Fibroblast of lung (primary cell): ENCODE measurements at regions not wholly inside any gene's neighbourhood (a gene's known extent, or its start where the extent isn't known, plus 50 kb on each side); places are given as distances from the start of the nearest gene placed in this dataset.
A peak's percentile ranks its signal among the peaks of the same experiment; 100 is the strongest.

ENCODE experiments used
- DNase-seq, 2 donors: peaks; one replicate each; pipeline versions ENCODE4 v3.0.0 to v3.0.0-alpha.2; 2010; ENCODE audit warnings: low read depth in 2 of 2
- H2AFZ ChIP-seq: 2 replicates; pipeline ENCODE4 v1.5.1; 2012; ENCODE audit warnings: low read length, control low read depth, inconsistent platforms
- H3K27ac ChIP-seq: 2 replicates; pipeline ENCODE4 v1.5.1; 2011; ENCODE audit warnings: low read length, control low read depth; ENCODE audit not compliant: insufficient read depth
- H3K27me3 ChIP-seq: 2 replicates; pipeline ENCODE4 v1.5.1; 2011; ENCODE audit warnings: mild to moderate bottlenecking, low read length; ENCODE audit not compliant: control insufficient read depth, insufficient read depth
- H3K36me3 ChIP-seq: 2 replicates; pipeline ENCODE4 v1.5.1; 2011; ENCODE audit warnings: low read length; ENCODE audit not compliant: control insufficient read depth, insufficient read depth
- H3K4me1 ChIP-seq: 2 replicates; pipeline ENCODE4 v1.5.1; 2011; ENCODE audit warnings: low read length; ENCODE audit not compliant: control insufficient read depth, insufficient read depth; ENCODE audit errors: extremely low read depth
- H3K4me2 ChIP-seq: 2 replicates; pipeline ENCODE4 v1.5.1; 2011; ENCODE audit warnings: low read length, control low read depth; ENCODE audit not compliant: insufficient read depth; ENCODE audit errors: extremely low read depth
- H3K4me3 ChIP-seq, 4 experiments: fragments of 200-600 bp in 1 of 4; sonication (generic) in 1 of 4; replicated peaks in 1 of 4; 2 replicates each; pipeline ENCODE4 v1.5.1; 2011 to 2016; ENCODE audit warnings: low read length in 4 of 4, low read depth in 3 of 4, mild to moderate bottlenecking in 3 of 4, control low read depth in 2 of 4, inconsistent platforms in 1 of 4, mixed read lengths in 1 of 4; ENCODE audit not compliant: insufficient read depth in 1 of 4; ENCODE audit errors: control extremely low read depth in 1 of 4
- H3K79me2 ChIP-seq: 2 replicates; pipeline ENCODE4 v1.5.1; 2012; ENCODE audit warnings: mild to moderate bottlenecking, low read length, inconsistent platforms; ENCODE audit not compliant: control insufficient read depth, insufficient read depth
- H3K9ac ChIP-seq: 2 replicates; pipeline ENCODE4 v1.5.1; 2011; ENCODE audit warnings: mild to moderate bottlenecking, low read length, control low read depth; ENCODE audit not compliant: insufficient read depth
- H3K9me3 ChIP-seq: 2 replicates; pipeline ENCODE4 v1.5.1; 2012; ENCODE audit warnings: low read depth, low read length; ENCODE audit not compliant: control insufficient read depth, insufficient read depth
- H4K20me1 ChIP-seq: 2 replicates; pipeline ENCODE4 v1.5.1; 2011; ENCODE audit warnings: low read length; ENCODE audit not compliant: control insufficient read depth, insufficient read depth; ENCODE audit errors: extremely low read depth
- EZH2 ChIP-seq: IDR thresholded peaks from 2 replicates; pipeline ENCODE4 v1.5.1; 2012; ENCODE audit warnings: low read length, control low read depth, mild to moderate bottlenecking; ENCODE audit errors: missing control alignments
- TF ChIP-seq, protein P1 (sequence below), 2 donors: IDR thresholded peaks in 1 of 2; conservative IDR thresholded peaks in 1 of 2; 1 replicate in 1 of 2; 2 replicates in 1 of 2; pipeline ENCODE4 v1.5.1; 2011 to 2012; ENCODE audit warnings: low read length in 2 of 2, control low read depth in 1 of 2, inconsistent platforms in 1 of 2, low read depth in 1 of 2, mild to moderate bottlenecking in 1 of 2

DNA sequence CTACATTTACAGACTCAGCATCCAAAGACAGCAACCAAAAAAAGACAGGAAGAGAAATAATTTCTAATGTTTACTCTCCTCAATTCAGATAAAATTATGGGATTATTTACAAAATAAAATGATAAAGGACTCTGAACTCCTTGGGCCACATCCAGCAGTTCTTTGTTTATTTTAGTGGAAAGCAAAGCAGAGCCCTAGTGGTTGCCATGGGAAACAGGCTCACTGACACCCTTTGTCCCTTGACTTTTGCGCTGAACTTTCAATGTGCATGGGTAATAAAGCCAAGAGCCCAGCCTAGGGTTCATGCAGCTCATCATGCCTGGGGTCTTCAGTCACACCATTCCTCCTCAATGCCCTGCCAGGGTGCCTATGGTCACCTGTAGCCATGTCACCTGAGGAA, 442.6 kb upstream of the IGFBP3 start:
- Histone ChIP-seq H3K4me1 (no peaks in the 10 kb centered on the region), H3K9ac (no peak overlapping the region), H3K36me3 (no peaks in the 10 kb centered on the region), H4K20me1 (no peaks in the 10 kb centered on the region), H3K27me3 (no peaks in the 10 kb centered on the region), H3K4me2 (no peak overlapping the region), H2AFZ (no peak overlapping the region), H3K4me3 (no peak overlapping the region), H3K9me3 (no peaks in the 10 kb centered on the region), H3K27ac (no peak overlapping the region), H3K79me2 (no peaks in the 10 kb centered on the region)
- TF ChIP-seq, protein P1, sequence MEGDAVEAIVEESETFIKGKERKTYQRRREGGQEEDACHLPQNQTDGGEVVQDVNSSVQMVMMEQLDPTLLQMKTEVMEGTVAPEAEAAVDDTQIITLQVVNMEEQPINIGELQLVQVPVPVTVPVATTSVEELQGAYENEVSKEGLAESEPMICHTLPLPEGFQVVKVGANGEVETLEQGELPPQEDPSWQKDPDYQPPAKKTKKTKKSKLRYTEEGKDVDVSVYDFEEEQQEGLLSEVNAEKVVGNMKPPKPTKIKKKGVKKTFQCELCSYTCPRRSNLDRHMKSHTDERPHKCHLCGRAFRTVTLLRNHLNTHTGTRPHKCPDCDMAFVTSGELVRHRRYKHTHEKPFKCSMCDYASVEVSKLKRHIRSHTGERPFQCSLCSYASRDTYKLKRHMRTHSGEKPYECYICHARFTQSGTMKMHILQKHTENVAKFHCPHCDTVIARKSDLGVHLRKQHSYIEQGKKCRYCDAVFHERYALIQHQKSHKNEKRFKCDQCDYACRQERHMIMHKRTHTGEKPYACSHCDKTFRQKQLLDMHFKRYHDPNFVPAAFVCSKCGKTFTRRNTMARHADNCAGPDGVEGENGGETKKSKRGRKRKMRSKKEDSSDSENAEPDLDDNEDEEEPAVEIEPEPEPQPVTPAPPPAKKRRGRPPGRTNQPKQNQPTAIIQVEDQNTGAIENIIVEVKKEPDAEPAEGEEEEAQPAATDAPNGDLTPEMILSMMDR (conservative IDR thresholded peaks at IDR 0.05 in 1 of 2, IDR thresholded peaks at IDR 0.05 in 1 of 2; ENCODE audit: low read depth in 1 of 2, low read length in 2 of 2) = peak in 1 of 2 donors; percentile 16
- no peak for TF ChIP-seq EZH2
- DNase-seq = no peak

DNA sequence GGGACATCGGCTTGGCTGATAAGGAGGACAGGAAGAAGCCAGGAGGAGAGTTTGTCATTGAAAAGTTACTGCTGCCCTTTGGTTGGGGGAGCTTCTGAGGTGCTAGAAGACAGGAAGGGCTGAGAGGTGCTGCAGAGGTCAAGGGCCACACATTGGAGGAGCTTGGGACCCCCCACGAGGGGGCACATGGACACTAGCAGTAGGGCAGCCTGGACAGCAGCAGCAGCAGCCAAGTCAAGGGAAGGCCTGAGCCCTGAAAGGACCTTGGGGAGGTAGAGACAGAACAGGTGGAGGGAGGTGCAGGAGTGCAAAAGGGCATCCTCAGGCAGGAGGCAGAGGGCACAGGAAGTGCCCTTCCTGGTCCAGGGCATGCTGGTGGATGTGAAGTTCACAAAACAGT, 439.7 kb upstream of the IGFBP3 start:
- Histone ChIP-seq H3K9me3 (no peaks in the 10 kb centered on the region), H2AFZ (no peak overlapping the region), H3K79me2 (no peaks in the 10 kb centered on the region), H3K4me3 (no peak overlapping the region), H3K4me1 (no peaks in the 10 kb centered on the region), H3K27ac (no peak overlapping the region), H3K4me2 (no peak overlapping the region), H3K27me3 (no peaks in the 10 kb centered on the region), H3K9ac (no peak overlapping the region), H4K20me1 (no peaks in the 10 kb centered on the region), H3K36me3 (no peaks in the 10 kb centered on the region)
- no peak for DNase-seq
- TF ChIP-seq, protein P1 (conservative IDR thresholded peaks at IDR 0.05 in 1 of 2, IDR thresholded peaks at IDR 0.05 in 1 of 2; ENCODE audit: low read depth in 1 of 2, low read length in 2 of 2) = no peak
- no peak for TF ChIP-seq EZH2

DNA sequence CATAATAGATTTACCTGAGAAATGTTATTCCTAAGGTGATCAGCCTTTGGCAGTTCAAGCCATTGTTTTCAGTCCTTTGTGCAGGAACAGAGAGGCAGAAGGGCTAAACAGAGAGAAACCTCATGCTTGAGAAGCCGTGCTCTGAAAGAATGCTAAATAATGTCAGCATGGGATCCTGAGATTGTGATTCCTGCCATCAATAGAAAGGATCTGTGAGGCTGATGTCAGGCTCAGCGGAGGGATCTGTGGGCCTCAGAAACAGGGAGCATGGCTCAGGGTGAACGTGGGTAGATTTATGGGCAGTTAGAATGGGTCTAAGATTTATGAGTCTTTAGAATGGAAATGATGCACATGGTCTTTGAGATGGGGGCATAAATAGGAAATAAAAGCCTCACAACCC, 439.2 kb upstream of the IGFBP3 start:
- H3K9me3 ChIP-seq = no peaks in the 10 kb centered on the region
- H3K4me1 ChIP-seq = no peaks in the 10 kb centered on the region
- H3K36me3 ChIP-seq = no peaks in the 10 kb centered on the region
- H3K9ac ChIP-seq = no peak overlapping the region
- no peak overlapping the region for H3K27ac ChIP-seq
- no peak for DNase-seq
- TF ChIP-seq, protein P1 (conservative IDR thresholded peaks at IDR 0.05 in 1 of 2, IDR thresholded peaks at IDR 0.05 in 1 of 2; ENCODE audit: low read depth in 1 of 2, low read length in 2 of 2) = no peak
- TF ChIP-seq EZH2 = no peak
- H4K20me1 ChIP-seq = no peaks in the 10 kb centered on the region
- H2AFZ ChIP-seq = no peak overlapping the region
- no peak overlapping the region for H3K4me3 ChIP-seq
- H3K27me3 ChIP-seq = no peaks in the 10 kb centered on the region
- no peak overlapping the region for H3K4me2 ChIP-seq
- H3K79me2 ChIP-seq = no peaks in the 10 kb centered on the region
